PC-9 (cell line): ENCODE measurements at regions not wholly inside any gene's neighbourhood (a gene's known extent, or its start where the extent isn't known, plus 50 kb on each side); places are given as distances from the start of the nearest gene placed in this dataset.

Source experiments
- BruUV-seq: library from RNA; stranded (reverse); fragments of 400-500 nt; replicated peaks from 2 replicates; lab custom pipeline; 2021; lab: Mats Ljungman, UMichigan
- CTCF ChIA-PET: fragments of 300-600 bp; sonication (Branson Sonifier 250); formaldehyde crosslinking; loops from one replicate; lab custom pipeline; 2022; ENCODE audit warnings: antibody characterized with exemption; lab: Charles Lee
- POLR2A ChIA-PET: fragments of 300-600 bp; sonication (Branson Sonifier 250); formaldehyde crosslinking; loops from one replicate; lab custom pipeline; 2022; ENCODE audit warnings: antibody characterized with exemption; ENCODE audit not compliant: unreplicated experiment; lab: Charles Lee
- DNase-seq, 2 experiments: peaks; one replicate each; pipeline versions ENCODE4 v3.0.0 to v3.0.0-alpha.2; 2015 to 2022; ENCODE audit warnings: mixed read lengths in 1 of 2
- H2AFZ ChIP-seq: fragments of 200-600 bp; sonication (generic); 2 replicates; pipeline ENCODE4 v1.8.1; 2017; ENCODE audit warnings: antibody characterized with exemption
- H3F3A ChIP-seq: fragments of 200-600 bp; sonication (generic); 2 replicates; pipeline ENCODE4 v1.8.1; 2017; ENCODE audit warnings: antibody characterized with exemption, mild to moderate bottlenecking, low read depth; ENCODE audit not compliant: insufficient read depth
- H3K27ac ChIP-seq: fragments of 200-600 bp; sonication (generic); 2 replicates; pipeline ENCODE4 v1.6.1; 2016; ENCODE audit warnings: mixed run types
- H3K27me3 ChIP-seq: fragments of 200-600 bp; sonication (generic); 2 replicates; pipeline ENCODE4 v1.6.1; 2016; ENCODE audit warnings: low read depth, mixed run types; ENCODE audit not compliant: insufficient read depth
- H3K36me3 ChIP-seq: fragments of 200-600 bp; sonication (generic); 2 replicates; pipeline ENCODE4 v1.6.1; 2016; ENCODE audit warnings: low read depth, mixed run types
- H3K4me1 ChIP-seq: fragments of 200-600 bp; sonication (generic); replicated peaks from 2 replicates; pipeline ENCODE4 v1.6.1; 2016; ENCODE audit warnings: mixed run types; ENCODE audit not compliant: insufficient read depth
- H3K4me2 ChIP-seq: fragments of 200-600 bp; sonication (generic); 2 replicates; pipeline ENCODE4 v1.6.1; 2017; ENCODE audit warnings: mixed run types
- H3K4me3 ChIP-seq: fragments of 200-600 bp; sonication (generic); 2 replicates; pipeline ENCODE4 v1.6.1; 2016; ENCODE audit warnings: mixed run types
- H3K79me2 ChIP-seq: fragments of 200-600 bp; sonication (generic); 2 replicates; pipeline ENCODE4 v1.6.1; 2017; ENCODE audit warnings: low read depth, mixed run types
- H3K9me2 ChIP-seq: fragments of 200-600 bp; sonication (generic); 2 replicates; pipeline ENCODE4 v1.8.1; 2017; ENCODE audit warnings: mild to moderate bottlenecking; ENCODE audit not compliant: insufficient read depth
- H3K9me3 ChIP-seq: fragments of 200-600 bp; sonication (generic); 2 replicates; pipeline ENCODE4 v1.8.1; 2016; ENCODE audit warnings: low read depth; ENCODE audit not compliant: insufficient read depth
- H4K20me1 ChIP-seq: fragments of 200-600 bp; sonication (generic); 2 replicates; pipeline ENCODE4 v1.8.1; 2017; ENCODE audit not compliant: insufficient read depth
- EZH2 ChIP-seq: fragments of 200-600 bp; sonication (generic); IDR thresholded peaks from 2 replicates; pipeline ENCODE4 v1.8.0; 2017; ENCODE audit warnings: antibody characterized with exemption, low read depth
- intact Hi-C: fragments of 100-400 bp; cut with micrococcal nuclease; formaldehyde crosslinking; loops from one replicate; pipeline ENCODE4 v1.10.0; 2022; ENCODE audit not compliant: unreplicated experiment
- TF ChIP-seq, protein P1 (sequence below): fragments of 200-600 bp; sonication (generic); conservative IDR thresholded peaks from 2 replicates; pipeline ENCODE4 v1.6.1; 2017; ENCODE audit warnings: mixed run types, antibody characterized with exemption, mild to moderate bottlenecking, moderate library complexity

DNA sequence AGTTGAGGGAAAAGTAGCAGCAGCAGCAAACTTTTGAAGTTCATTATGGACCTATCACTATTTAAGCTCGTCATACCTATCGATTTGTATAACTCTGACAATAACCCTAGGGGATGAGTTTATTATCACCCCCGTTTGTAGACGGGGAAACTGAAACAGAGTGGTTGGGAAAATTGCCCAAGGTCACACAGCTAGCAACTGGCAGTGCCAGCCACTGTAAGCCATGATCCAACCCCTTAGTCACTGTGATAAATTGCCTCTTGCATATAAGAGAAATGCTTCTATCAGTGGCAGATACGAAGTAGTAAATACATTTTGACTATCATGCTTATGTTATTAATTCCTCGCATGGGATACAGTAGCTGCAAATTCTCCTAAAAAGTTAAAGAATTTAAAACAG is 73.3 kb upstream of the ATP10B start:
- Histone ChIP-seq H2AFZ (no peak overlapping the region), H3K9me3 (no peaks in the 10 kb centered on the region), H3K79me2 (no peaks in the 10 kb centered on the region), H4K20me1 (no peaks in the 10 kb centered on the region), H3F3A (peaks cover 6% of the 10 kb centered on the region; the same call in 1 of the 2 replicates), H3K27ac (no peak overlapping the region), H3K36me3 (no peaks in the 10 kb centered on the region), H3K27me3 (no peaks in the 10 kb centered on the region), H3K9me2 (no peaks in the 10 kb centered on the region), H3K4me1 (peaks cover 44% of the 10 kb centered on the region), H3K4me3 (no peak overlapping the region), H3K4me2 (no peak overlapping the region)
- no TSS peak for BruUV-seq
- DNase-seq = no peak
- ChIA-PET POLR2A (no interaction called here), CTCF (no interaction called here)
- intact Hi-C loops = no loop called here
- TF ChIP-seq, protein P1, sequence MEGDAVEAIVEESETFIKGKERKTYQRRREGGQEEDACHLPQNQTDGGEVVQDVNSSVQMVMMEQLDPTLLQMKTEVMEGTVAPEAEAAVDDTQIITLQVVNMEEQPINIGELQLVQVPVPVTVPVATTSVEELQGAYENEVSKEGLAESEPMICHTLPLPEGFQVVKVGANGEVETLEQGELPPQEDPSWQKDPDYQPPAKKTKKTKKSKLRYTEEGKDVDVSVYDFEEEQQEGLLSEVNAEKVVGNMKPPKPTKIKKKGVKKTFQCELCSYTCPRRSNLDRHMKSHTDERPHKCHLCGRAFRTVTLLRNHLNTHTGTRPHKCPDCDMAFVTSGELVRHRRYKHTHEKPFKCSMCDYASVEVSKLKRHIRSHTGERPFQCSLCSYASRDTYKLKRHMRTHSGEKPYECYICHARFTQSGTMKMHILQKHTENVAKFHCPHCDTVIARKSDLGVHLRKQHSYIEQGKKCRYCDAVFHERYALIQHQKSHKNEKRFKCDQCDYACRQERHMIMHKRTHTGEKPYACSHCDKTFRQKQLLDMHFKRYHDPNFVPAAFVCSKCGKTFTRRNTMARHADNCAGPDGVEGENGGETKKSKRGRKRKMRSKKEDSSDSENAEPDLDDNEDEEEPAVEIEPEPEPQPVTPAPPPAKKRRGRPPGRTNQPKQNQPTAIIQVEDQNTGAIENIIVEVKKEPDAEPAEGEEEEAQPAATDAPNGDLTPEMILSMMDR = no peak
- no peak for TF ChIP-seq EZH2

DNA sequence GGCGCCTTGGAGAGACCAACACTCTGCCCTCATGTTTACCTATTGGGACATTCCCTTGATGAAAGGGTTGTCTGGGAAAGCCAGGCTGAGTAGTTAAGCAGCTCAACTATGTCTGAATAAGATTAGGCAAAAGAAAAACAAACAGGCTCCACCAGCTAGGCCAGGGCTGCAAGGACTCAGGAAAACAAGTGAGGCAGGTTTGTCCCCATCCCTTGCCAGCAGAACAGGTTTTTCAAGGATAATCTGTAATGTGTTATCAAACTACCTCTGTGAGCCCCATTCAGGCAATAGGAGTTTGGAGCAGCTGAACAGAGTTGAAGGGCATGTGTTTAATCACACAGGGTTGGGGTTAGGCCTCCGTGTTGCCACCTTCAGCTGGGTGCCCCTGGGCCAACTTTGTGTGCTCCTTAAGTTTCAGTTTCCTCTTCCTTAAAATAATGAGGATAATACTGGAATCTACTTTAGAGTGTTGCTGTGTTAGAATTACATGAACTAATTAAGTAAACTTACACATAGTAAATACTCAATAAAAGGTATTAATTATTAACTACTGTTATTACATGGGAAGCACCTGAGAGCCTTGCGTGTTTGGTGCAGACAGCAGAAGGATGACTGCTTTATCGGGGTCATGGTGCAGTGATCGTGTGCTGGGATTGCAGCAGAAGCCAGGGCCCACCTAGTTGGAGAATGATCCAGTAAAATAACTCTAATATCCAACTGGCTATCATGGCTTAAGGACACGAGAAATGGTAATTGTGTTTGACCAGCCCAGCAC is 72.1 kb upstream of the ATP10B start:
- BruUV-seq = no TSS peak
- Histone ChIP-seq H3K9me2 (no peaks in the 10 kb centered on the region), H3K27me3 (no peaks in the 10 kb centered on the region), H3K9me3 (no peaks in the 10 kb centered on the region), H4K20me1 (no peaks in the 10 kb centered on the region), H3K4me3 (no peak overlapping the region), H3K36me3 (no peaks in the 10 kb centered on the region), H3K4me2 (peak overlapping the region; percentile 43; the same call in 1 of the 2 replicates), H3F3A (peaks cover 6% of the 10 kb centered on the region; the same call in 1 of the 2 replicates), H2AFZ (no peak overlapping the region), H3K4me1 (peaks cover 38% of the 10 kb centered on the region), H3K27ac (no peak overlapping the region), H3K79me2 (no peaks in the 10 kb centered on the region)
- TF ChIP-seq EZH2 = no peak
- TF ChIP-seq, protein P1 = no peak
- ChIA-PET CTCF (no interaction called here), POLR2A (interaction anchor here (0.7 kb wide), 1 partner anchor 102 kb away, joined by 5 read pairs; no protein-coding TSS in a partner anchor)
- intact Hi-C loops = no loop called here
- peak; percentile 45 to 93 for DNase-seq

DNA sequence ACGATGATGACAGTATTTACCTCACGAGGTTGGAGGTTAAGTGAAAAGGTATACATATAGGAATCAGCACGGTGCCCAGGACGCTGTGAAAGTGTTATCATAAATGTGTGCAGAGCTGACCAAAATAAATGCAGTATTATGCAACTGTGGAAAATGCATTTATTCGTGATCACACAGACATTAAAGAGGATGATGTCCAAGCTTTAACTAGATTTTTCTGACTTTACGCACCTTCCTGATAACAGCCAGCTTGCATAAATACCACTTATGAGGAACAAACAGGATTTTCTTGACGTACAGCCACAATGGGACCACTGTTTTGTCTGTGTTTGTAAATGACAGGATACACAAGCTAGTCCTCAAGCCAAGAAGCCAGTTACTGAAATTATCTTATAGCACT is 71.4 kb upstream of the ATP10B start:
- H3K36me3 ChIP-seq = no peaks in the 10 kb centered on the region
- H3K9me3 ChIP-seq = no peaks in the 10 kb centered on the region
- ChIA-PET CTCF (no interaction called here), POLR2A (interaction anchor here (0.7 kb wide), 1 partner anchor 103 kb away, joined by 5 read pairs; no protein-coding TSS in a partner anchor)
- H2AFZ ChIP-seq = no peak overlapping the region
- peak overlapping the region; percentile 43; the same call in 1 of the 2 replicates for H3K4me2 ChIP-seq
- H3K4me1 ChIP-seq = peaks cover 36% of the 10 kb centered on the region
- DNase-seq = no peak
- no peaks in the 10 kb centered on the region for H4K20me1 ChIP-seq
- H3K79me2 ChIP-seq = no peaks in the 10 kb centered on the region
- H3K9me2 ChIP-seq = no peaks in the 10 kb centered on the region
- intact Hi-C loops = no loop called here
- no peak overlapping the region for H3K4me3 ChIP-seq
- no peaks in the 10 kb centered on the region for H3K27me3 ChIP-seq
- H3K27ac ChIP-seq = no peak overlapping the region
- no TSS peak for BruUV-seq
- peaks cover 6% of the 10 kb centered on the region; the same call in 1 of the 2 replicates for H3F3A ChIP-seq
- no peak for TF ChIP-seq EZH2
- TF ChIP-seq, protein P1 = no peak
